ENCODE measurements at regions not wholly inside any gene's neighbourhood (a gene's known extent, or its start where the extent isn't known, plus 50 kb on each side); places are given as distances from the start of the nearest gene placed in this dataset.

DNA sequence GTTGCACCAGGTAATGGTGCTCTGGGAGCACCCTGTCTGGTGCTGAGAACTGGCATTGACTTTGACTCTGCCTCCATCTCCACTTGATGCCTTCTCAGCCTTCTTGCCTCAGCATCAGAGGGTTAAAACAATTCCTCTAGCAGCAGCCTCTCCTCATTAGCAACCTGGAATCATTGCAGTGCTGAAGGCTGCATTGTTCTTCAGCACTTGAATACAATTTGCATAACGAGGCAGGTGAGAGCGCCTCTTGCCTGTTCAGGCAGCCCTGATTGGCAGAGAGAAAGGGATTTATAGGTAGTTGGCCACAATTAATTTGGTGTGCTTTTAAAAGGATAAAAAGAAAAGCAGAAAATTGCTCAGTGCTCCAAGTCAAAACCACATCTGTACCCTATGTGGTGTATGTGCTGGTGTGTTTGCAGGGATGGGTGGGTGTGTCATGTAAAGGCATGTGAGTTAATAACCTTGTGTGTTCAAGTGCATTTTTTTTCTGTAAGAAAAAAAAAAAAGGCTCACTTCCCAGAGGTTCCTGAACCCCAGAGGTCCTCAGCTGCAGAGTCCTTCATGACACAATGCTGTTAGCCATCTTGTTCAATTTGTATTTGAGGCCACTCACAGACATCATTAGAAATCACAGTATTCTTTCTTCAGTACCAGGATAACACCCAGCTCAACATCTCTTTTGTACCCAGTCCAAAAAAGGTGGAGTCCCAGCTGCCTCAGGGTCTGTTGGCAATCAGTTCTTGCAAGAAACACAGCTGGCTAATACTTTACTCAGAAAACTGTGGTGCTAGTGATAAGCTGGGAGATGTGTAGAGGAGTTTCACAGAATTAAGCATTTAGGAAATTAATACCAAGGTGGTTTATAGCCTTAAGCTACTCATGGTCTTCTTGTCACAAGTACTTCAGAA lies 385.6 kb downstream of the GRIN2B start:
- TF ChIP-seq, protein P1, sequence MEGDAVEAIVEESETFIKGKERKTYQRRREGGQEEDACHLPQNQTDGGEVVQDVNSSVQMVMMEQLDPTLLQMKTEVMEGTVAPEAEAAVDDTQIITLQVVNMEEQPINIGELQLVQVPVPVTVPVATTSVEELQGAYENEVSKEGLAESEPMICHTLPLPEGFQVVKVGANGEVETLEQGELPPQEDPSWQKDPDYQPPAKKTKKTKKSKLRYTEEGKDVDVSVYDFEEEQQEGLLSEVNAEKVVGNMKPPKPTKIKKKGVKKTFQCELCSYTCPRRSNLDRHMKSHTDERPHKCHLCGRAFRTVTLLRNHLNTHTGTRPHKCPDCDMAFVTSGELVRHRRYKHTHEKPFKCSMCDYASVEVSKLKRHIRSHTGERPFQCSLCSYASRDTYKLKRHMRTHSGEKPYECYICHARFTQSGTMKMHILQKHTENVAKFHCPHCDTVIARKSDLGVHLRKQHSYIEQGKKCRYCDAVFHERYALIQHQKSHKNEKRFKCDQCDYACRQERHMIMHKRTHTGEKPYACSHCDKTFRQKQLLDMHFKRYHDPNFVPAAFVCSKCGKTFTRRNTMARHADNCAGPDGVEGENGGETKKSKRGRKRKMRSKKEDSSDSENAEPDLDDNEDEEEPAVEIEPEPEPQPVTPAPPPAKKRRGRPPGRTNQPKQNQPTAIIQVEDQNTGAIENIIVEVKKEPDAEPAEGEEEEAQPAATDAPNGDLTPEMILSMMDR (IDR thresholded peaks at IDR 0.05), result no peak

DNA sequence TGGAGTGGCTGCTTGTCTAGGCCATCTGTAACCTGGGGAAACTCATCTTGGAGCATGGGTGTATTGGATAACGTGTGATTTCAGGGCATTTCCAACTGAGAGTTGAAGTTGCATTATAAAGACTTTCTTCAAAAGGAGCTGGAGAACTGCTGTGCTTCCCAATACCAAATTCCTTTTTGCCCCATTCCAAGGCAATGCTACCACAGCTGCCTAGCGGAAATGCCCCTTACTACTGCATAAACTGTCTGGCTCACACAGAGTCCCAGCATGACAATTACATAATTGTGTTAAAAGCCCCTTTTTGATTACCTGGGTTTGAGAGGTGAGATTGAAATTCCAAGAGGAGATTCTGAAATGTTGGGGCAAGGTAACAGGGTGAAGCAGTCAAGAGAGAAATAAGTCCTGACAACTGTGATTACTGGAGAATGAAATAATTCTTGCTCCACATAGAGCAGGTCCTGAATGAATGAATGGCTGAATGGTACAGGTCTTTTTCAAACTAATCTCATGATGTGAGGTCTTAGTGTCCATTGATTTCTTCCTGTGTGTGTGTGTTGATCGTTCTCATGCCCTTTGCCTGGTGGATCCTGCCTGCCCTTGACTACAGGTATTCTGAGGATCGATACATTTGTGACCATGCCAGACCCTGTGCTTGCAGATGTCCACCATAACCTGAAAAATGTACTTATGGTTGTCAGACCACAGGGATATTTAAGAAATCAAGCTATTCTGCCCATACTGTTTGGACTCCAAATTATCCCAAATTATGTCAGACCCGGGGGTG lies 386.5 kb downstream of the GRIN2B start:
- TF ChIP-seq, protein P1 (IDR thresholded peaks at IDR 0.05), result no peak

DNA sequence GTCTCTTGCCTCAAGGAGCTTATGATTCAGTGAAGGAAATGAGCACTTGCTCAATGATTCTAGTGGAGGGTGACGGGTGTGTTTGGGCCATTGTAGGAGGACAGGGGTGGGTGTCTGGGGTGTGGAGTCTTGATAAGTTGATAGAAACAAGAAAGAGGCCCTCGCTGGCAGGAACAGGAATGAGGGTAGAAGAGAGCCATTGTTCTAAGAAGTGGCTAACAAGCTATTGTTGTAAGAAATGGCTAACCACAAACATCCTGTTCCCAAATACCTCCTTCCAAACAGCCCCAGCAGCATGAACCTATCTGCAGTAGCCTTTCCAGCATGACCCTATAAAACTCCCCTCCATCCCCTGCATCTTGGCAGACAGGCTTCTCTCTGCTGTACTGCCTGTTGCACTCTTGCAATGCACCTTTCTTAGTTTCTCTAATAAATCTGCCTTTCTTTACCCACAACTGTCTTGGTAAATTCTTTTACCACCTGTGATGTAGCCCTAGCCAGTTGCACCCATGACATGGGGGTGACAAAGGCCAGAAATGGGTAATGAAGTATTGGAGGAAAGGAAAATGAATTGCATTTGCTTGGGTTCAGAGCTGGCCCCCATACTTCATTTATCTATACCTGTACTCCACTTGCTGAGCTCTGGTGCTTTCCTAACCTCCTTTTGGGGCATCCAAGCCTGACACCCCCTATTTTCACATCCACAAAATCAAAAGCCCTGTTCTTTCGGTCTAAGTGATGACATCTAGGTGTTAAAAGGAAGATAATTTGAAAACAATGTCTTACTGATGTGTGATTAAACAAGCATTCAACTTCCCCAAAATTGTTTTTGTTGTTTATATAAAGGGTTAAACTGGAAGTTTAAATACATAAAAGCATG lies 389.1 kb downstream of the GRIN2B start:
- TF ChIP-seq, protein P1 (IDR thresholded peaks at IDR 0.05), result no peak

DNA sequence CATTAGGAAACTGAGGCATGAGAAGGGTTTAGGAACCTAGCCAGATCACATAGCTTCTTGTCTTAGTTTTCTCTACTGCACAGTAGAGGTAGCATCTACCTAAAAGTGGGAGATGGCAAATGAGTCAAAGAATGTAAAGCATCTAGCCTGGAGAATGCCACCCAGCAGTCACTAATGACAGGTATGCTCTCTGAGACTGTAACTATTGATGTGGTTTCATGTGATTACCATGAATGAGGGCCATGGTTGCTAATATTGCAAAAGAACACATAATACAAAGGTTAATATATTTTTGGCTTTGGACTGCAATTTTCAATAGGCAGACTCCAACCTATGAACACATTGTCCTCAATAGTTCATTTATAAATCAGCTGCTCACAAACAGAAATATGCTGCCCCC lies 389.9 kb downstream of the GRIN2B start:
- TF ChIP-seq, protein P1 (IDR thresholded peaks at IDR 0.05), result no peak

DNA sequence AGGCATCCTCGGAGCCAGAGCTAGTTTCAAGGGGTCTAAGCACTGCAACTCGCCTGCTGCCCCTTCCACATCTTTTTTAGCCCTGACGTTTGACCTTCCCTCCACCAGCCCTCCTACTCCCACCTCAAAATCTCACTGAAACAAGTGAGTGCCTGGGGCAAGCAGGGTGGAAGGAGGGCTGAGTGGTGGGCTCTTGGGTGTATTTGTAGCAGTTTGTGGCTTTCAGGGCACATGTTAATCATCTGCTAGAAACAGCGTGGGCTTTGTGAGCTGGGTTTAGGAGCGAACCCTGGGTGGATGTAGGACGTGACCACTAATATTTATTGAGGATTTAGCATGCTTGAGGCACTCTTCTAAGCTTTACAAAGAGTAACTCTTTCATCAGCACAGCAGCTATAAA lies 390.3 kb downstream of the GRIN2B start:
- TF ChIP-seq, protein P1 (IDR thresholded peaks at IDR 0.05), result no peak

DNA sequence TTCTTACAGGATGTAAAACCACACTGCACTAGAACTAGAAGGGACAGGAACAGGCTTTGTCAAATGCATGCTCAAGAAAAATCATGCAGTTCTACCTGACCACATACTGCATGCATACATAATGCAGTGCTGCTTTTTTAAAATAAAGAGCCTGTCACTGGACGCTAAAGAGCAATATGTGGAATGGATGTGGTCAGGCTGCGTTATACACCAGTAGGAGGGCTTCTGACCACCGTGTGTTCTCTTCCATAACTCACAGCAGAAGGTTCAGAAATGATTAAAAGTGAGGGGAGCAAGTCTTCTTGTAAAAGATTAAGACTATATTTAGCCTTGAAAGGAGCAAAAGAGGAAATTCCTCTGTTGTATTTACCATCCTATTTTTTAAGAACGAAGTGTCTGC lies 392.0 kb downstream of the EMP1 start:
- TF ChIP-seq, protein P1 (IDR thresholded peaks at IDR 0.05), result no peak
